HG03575 (cell line): ENCODE measurements at regions not wholly inside any gene's neighbourhood (a gene's known extent, or its start where the extent isn't known, plus 50 kb on each side); places are given as distances from the start of the nearest gene placed in this dataset.
"Not testable (repeated sequence)": the region's sequence is repeated elsewhere in the genome, so short reads cannot be mapped to it uniquely, and the experiment has no call there.

Experiments
- ATAC-seq: cut with Tn5 transposase; IDR thresholded peaks from one replicate; pipeline ENCODE4 v1.9.1; 2021; ENCODE audit not compliant: unreplicated experiment, insufficient number of reproducible peaks, low FRiP score; ENCODE audit errors: extremely low read depth

- ATAC-seq = no peak
These were observed 83.8 kb upstream of the SERTAD2 start for GRCh38 chr2:64737547-64737946.

DNA sequence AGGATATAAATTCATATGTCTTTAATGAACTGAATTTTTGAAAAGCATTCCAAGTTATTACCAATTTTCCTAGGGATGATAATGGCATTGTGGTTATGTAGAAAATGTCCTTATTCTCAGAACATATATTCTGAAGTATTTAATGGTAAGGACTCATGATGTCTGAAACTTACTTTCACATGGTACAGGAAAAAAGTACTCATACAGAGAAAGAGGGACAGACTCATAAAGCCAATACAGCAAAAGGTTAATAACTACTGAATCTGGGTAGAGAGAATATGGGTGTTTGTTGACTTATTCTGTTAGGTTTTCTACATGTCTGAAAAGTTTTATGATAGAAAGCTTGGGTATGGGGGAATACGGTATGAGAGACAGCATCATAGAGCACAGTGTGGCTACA is 84.3 kb upstream of the SERTAD2 start:
- ATAC-seq = no peak

DNA sequence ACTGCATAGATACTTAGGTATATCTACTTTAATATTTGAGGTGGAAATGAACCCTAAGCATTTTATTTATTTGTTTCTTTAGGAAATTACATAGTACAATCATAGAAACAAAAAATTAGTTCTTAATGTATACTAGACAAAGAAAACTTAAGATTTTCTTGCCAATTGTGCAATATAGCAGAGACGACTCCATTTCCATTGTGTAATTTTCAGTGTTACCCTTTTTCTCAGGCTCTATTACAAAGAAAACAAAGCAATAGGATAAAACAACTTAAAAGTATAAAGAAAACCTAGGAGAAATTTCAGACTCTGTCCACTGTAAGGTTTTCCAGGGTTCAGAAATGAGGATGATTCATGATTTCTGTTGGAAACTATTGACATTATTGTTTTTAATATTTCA is 89.0 kb upstream of the SERTAD2 start:
- no peak for ATAC-seq

DNA sequence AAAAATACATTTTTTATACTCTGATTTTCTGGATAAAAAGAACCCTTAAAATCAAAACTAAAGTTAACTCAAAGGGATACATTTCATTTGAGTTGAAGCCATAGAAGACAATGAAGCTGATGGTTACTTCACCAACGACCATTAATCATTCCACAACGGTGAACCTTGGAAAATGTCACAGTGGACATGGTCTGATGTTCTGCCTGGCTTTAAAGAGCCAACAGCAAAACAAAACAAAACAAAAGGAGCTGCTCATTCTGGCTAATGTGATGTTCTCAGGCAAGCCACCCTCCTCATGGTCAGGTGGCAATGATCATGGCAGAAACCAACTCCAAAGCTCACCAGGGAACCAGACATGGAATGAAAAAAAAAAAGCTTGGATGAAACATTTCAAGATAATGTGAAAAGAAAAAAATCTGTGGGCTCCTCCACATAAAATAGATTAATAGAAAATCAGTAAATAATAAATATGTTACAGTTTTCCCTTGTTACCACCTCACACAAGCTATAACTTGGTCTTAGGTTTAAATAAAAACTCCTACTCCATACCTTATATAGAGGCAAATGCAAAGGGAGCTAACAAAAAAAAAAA is 90.1 kb upstream of the SERTAD2 start:
- no peak for ATAC-seq

DNA sequence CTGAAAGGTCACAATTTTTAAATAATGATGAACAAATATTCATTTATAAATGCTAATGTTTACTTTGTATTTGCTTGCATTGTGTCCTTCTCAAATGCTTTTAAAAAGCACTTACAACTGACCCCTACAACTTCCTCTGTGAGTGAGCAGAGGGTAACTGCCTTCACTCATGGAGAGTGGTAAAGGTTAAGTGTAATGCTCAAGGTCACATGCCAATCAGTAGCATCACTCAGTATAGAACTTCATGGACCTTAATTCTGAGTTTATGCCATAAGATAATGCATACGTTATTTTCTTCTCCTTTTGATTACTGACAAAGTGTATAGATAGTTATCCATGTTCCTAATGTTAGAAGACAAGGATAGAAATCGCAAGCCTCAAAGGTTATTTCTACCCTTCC is 91.8 kb upstream of the SERTAD2 start:
- no peak for ATAC-seq

DNA sequence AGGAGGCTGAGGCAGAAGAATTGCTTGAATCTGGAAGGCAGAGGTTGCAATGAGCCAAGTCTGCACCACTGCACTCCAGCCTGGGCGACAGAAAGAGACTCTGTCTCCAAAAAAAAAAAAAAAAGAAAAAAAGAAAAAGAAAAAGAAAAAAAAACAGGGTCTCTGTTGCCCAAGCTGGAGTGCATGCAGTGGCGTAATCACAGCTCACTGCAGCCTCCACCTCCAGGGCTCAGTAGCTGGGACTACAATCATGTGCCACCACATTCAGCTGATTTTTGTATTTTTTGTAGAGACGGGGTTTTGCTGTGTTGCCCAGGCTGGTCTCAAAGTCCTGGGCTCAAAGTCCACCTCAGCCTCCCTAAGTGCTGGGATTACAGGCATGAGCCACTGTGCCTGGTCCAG is 94.0 kb upstream of the SERTAD2 start:
- ATAC-seq = not testable (repeated sequence)

GRCh38 chr2:64748147-64748546 is 94.4 kb upstream of the SERTAD2 start:
- ATAC-seq = no peak

DNA sequence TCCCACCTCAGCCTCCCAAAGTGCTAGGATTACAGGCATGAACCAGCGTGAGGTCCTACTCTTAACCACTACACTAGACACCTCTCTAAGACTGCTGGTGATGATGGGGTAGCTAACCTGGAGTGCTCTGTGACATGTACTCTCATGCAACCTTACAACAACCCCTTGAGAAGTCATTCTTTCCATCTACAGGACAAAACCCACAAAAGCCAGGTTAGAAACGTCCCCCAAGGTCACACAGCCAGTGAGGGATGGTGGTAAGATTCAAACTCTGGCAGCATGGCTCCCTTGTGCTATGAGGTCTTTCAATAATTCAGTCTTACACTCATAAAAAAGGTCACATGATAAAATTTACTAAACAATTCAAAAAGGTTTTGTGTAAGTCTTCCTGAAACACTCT is 94.8 kb upstream of the SERTAD2 start:
- ATAC-seq = no peak

GRCh38 chr2:64749446-64749845 is 95.7 kb upstream of the SERTAD2 start:
- no peak for ATAC-seq

- ATAC-seq = no peak
These were observed 96.5 kb upstream of the SERTAD2 start for GRCh38 chr2:64750001-64750816.

- peak; percentile 49 for ATAC-seq
These were observed 97.1 kb upstream of the SERTAD2 start for GRCh38 chr2:64750817-64751285.

GRCh38 chr2:64751286-64752260 is 97.9 kb upstream of the SERTAD2 start:
- peak; percentile 57 for ATAC-seq

DNA sequence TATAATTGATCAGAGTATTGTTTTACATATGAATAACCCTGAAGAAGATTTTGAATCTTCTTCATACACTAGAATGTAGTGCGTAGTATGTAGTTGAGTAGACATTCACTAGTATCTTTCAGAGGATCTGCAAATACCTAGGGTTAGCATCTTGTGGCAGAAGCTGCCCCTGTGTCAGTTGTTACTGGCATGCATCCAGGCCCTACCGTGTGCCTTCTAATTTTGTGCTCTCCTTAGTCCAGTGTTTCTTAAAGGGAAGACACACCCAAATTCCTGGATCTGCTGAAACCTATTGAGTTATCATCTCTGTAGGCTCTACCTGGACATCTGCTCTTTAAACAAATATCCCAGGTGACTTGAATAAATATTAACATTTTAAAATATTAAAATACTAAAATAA is 99.7 kb upstream of the SERTAD2 start:
- ATAC-seq = no peak

- no peak for ATAC-seq
These were observed 100.9 kb upstream of the SERTAD2 start for GRCh38 chr2:64754570-64754969.

- no peak for ATAC-seq
These were observed 103.4 kb upstream of the SERTAD2 start for GRCh38 chr2:64757126-64757525.

DNA sequence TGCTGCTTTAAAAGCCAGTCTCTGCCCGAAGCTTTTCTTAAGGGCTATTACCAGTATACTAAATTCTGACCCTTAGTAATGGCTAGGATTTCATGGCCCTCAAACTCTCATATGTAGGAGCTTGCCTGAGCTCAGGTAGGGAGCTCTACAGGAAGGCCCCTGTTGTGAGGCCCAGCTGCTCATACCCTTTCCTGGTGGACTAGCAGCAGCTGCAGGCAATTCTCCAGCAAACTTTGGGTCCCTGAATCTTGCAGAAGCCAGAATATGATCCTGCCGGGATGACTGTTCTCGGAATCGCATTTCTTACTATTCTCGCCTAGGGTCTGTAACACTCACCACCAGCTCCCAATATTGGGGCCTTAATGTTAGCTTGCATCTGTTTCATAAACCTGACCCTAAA is 106.4 kb upstream of the SERTAD2 start:
- ATAC-seq = no peak

- no peak for ATAC-seq
These were observed 108.7 kb upstream of the SERTAD2 start for GRCh38 chr2:64762301-64762997.

DNA sequence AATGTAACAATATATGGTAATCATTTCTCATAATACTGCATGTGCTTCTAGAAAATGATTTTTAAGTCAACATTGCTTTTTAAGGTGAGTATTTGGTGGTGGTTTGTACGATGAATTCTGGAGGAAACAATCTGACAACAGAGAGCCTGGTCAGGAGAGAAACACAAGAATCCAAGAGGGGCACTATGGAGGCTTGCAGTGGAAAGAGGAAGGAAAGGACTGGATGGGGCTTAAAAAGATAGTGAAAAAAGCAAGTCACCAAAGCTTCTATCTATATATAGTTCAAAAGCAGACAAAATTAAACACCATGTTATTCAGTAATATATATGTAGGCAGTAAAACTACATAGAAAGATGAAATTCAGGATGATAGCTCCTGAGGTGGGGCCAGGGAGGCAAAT is 109.4 kb upstream of the SERTAD2 start:
- no peak for ATAC-seq
